ENCODE measurements at regions not wholly inside any gene's neighbourhood (a gene's known extent, or its start where the extent isn't known, plus 50 kb on each side); places are given as distances from the start of the nearest gene placed in this dataset.

DNA sequence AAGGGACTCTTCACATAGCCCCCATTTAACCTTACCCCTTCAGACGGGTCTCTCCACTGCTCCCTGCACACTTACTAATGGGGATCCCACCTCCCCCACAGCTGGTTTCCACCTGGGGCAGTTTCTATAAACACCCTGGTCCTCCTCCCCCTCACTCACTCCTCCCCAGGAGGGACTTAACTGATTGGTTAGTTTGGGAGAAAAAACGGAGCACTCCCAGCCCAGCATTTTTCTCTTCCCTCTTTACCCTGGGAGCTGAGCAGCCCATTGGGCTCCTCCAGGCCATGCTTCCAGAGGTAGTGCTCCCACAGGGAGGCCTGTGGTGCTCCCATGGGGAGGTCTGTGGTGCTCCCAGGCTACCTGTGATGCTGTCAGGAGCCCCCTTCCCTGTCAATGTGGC, 93.7 kb downstream of the MIS18A start:
- no peak for FAIRE-seq
- no peaks in the 10 kb centered on the region for H3K79me2 ChIP-seq (ENCODE audit: control insufficient read depth, insufficient read depth, low read length)
- H2AFZ ChIP-seq (ENCODE audit: control insufficient read depth, low read length) = no peak overlapping the region
- no peaks in the 10 kb centered on the region for H3K36me3 ChIP-seq (ENCODE audit: control insufficient read depth in 2 of 2, extremely low read depth in 1 of 2, insufficient read depth in 2 of 2, low read length in 2 of 2)
- no peak for DNase-seq (ENCODE audit: low read depth, low spot score)
- H3K9ac ChIP-seq (ENCODE audit: control insufficient read depth, extremely low read depth, insufficient read depth, low read length) = no peak overlapping the region
- H3K4me3 ChIP-seq (ENCODE audit: control insufficient read depth in 2 of 3, extremely low read depth in 1 of 3, insufficient read depth in 2 of 3, low read depth in 1 of 3, low read length in 3 of 3) = no peak overlapping the region
- no peaks in the 10 kb centered on the region for H3K27me3 ChIP-seq (ENCODE audit: control insufficient read depth, extremely low read depth, insufficient read depth, low read length)
- H3K9me1 ChIP-seq (ENCODE audit: control insufficient read depth, extremely low read depth, insufficient read depth, low read length) = no peaks in the 10 kb centered on the region
- H4K20me1 ChIP-seq (ENCODE audit: control insufficient read depth, extremely low read depth, insufficient read depth, low read length) = no peaks in the 10 kb centered on the region
- no peaks in the 10 kb centered on the region for H3K9me3 ChIP-seq (ENCODE audit: control insufficient read depth, low read depth, low read length)
- TF ChIP-seq CTCF (optimal IDR thresholded peaks at IDR 0.05 in 1 of 3, IDR thresholded peaks at IDR 0.05 in 1 of 3, conservative IDR thresholded peaks at IDR 0.05 in 1 of 3; ENCODE audit: extremely low read depth in 1 of 3, insufficient read depth in 2 of 3, low read length in 3 of 3) (no peak), EZH2 (IDR thresholded peaks at IDR 0.05; ENCODE audit: low read length) (no peak)
- no peak overlapping the region for H3K4me2 ChIP-seq (ENCODE audit: control insufficient read depth, extremely low read depth, insufficient read depth, low read depth, low read length)
- no peaks in the 10 kb centered on the region for H3K4me1 ChIP-seq (ENCODE audit: control insufficient read depth, extremely low read depth, insufficient read depth, low read length)
- dilution Hi-C loops (cut with MboI; ENCODE audit: extremely low pct_ligation_motif_present, low sequenced_read_pairs) = no loop called here
- H3K27ac ChIP-seq (ENCODE audit: control insufficient read depth, insufficient read depth, low read length) = no peak overlapping the region

GRCh38 chr21:32184485-32184884, 94.4 kb downstream of the MIS18A start:
- Histone ChIP-seq H3K27ac (ENCODE audit: control insufficient read depth, insufficient read depth, low read length) (no peak overlapping the region), H4K20me1 (ENCODE audit: control insufficient read depth, extremely low read depth, insufficient read depth, low read length) (no peaks in the 10 kb centered on the region), H3K4me3 (ENCODE audit: control insufficient read depth in 2 of 3, extremely low read depth in 1 of 3, insufficient read depth in 2 of 3, low read depth in 1 of 3, low read length in 3 of 3) (no peak overlapping the region), H3K9me3 (ENCODE audit: control insufficient read depth, low read depth, low read length) (no peaks in the 10 kb centered on the region), H2AFZ (ENCODE audit: control insufficient read depth, low read length) (no peak overlapping the region), H3K9ac (ENCODE audit: control insufficient read depth, extremely low read depth, insufficient read depth, low read length) (no peak overlapping the region), H3K4me2 (ENCODE audit: control insufficient read depth, extremely low read depth, insufficient read depth, low read depth, low read length) (no peak overlapping the region), H3K9me1 (ENCODE audit: control insufficient read depth, extremely low read depth, insufficient read depth, low read length) (no peaks in the 10 kb centered on the region), H3K79me2 (ENCODE audit: control insufficient read depth, insufficient read depth, low read length) (no peaks in the 10 kb centered on the region), H3K36me3 (ENCODE audit: control insufficient read depth in 2 of 2, extremely low read depth in 1 of 2, insufficient read depth in 2 of 2, low read length in 2 of 2) (no peaks in the 10 kb centered on the region), H3K4me1 (ENCODE audit: control insufficient read depth, extremely low read depth, insufficient read depth, low read length) (no peaks in the 10 kb centered on the region), H3K27me3 (ENCODE audit: control insufficient read depth, extremely low read depth, insufficient read depth, low read length) (no peaks in the 10 kb centered on the region)
- dilution Hi-C loops (cut with MboI; ENCODE audit: extremely low pct_ligation_motif_present, low sequenced_read_pairs) = no loop called here
- no peak for TF ChIP-seq EZH2 (IDR thresholded peaks at IDR 0.05; ENCODE audit: low read length)
- TF ChIP-seq CTCF (optimal IDR thresholded peaks at IDR 0.05 in 1 of 3, IDR thresholded peaks at IDR 0.05 in 1 of 3, conservative IDR thresholded peaks at IDR 0.05 in 1 of 3; ENCODE audit: extremely low read depth in 1 of 3, insufficient read depth in 2 of 3, low read length in 3 of 3) = no peak
- FAIRE-seq (no peak), DNase-seq (ENCODE audit: low read depth, low spot score) (no peak)

Data from keratinocyte (primary cell).